HG02798 (cell line): ENCODE measurements at regions not wholly inside any gene's neighbourhood (a gene's known extent, or its start where the extent isn't known, plus 50 kb on each side); places are given as distances from the start of the nearest gene placed in this dataset.
"Not testable (repeated sequence)": the region's sequence is repeated elsewhere in the genome, so short reads cannot be mapped to it uniquely, and the experiment has no call there.

Experiments
- ATAC-seq: cut with Tn5 transposase; IDR thresholded peaks from one replicate; pipeline ENCODE4 v1.9.1; 2021; ENCODE audit warnings: mild to moderate bottlenecking; ENCODE audit not compliant: unreplicated experiment, poor library complexity

GRCh38 chr16:65249768-65250167, 127.9 kb upstream of the CDH11 start:
- ATAC-seq, result no peak

- ATAC-seq, result no peak
Observed at GRCh38 chr16:65244787-65245186, 122.9 kb upstream of the CDH11 start.

GRCh38 chr16:65235339-65236177, 113.7 kb upstream of the CDH11 start:
- ATAC-seq, result no peak

GRCh38 chr16:65234721-65235320, 113.0 kb upstream of the CDH11 start:
- not testable (repeated sequence) for ATAC-seq

DNA sequence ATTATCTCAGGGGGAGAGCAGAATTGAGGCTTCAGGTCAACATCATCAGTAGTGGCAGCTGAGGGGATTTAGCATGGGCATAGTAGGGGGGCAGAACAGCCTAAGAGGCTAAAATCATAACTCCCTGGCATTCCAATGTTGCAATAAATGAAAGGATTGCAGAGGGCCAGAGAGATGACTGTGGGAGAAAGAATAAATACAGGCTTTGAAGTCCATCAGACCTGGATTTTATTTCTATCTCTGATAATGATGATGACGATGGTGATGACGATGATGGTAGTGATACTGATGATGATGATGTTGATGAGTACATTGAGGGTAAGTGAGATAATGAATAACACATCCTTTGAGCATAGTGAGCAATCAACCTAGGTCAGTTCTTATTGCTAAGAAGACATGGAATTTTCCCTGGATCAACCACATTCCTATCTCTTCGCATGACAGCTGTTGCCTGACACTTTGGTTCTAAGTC, 107.4 kb upstream of the CDH11 start:
- ATAC-seq, result no peak

GRCh38 chr16:65227150-65227835, 105.4 kb upstream of the CDH11 start:
- no peak for ATAC-seq

DNA sequence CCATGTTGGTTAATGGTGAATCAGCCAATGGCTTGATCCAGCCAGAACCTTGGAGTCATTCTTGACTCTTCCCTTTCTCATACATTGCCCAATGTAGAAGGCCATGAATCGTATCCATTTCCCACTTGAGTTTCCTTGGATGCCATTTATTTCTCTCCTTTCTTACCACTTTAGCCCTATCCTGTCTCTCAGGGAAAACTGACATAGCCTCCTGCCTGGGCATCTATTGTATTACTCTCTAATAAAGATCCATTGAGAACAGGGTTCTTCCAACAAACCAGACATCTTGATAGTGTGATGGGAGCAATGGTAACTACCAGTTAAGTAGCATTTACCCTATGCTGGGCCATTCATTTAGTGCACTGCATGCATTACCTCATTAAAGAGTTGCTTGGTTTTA, 104.2 kb upstream of the CDH11 start:
- no peak for ATAC-seq

GRCh38 chr16:65225488-65225887, 103.6 kb upstream of the CDH11 start:
- ATAC-seq, result no peak

DNA sequence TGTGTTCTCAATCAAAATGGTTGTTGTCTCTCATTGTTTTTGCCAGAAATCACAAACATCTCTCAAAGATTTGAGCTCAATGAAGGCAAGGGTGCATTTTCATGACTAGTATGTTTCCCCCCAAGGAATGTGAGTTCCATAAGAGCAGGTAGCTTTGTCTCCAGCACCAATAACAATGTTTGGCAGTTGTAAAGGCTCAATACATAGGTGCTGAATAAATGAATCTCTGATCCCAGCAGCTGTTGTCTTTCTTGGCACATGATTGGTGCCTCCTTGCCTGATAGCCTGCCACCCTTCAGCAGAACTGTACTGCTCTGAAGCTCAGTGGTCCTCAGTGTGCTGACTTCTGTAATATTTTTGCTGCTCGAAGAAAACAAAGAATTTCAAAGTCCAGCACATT, 103.1 kb upstream of the CDH11 start:
- ATAC-seq, result no peak

- no peak for ATAC-seq
Observed at GRCh38 chr16:65224471-65224870, 102.6 kb upstream of the CDH11 start.

GRCh38 chr16:65223335-65223734, 101.5 kb upstream of the CDH11 start:
- no peak for ATAC-seq

GRCh38 chr16:65222536-65222935, 100.7 kb upstream of the CDH11 start:
- ATAC-seq, result no peak

DNA sequence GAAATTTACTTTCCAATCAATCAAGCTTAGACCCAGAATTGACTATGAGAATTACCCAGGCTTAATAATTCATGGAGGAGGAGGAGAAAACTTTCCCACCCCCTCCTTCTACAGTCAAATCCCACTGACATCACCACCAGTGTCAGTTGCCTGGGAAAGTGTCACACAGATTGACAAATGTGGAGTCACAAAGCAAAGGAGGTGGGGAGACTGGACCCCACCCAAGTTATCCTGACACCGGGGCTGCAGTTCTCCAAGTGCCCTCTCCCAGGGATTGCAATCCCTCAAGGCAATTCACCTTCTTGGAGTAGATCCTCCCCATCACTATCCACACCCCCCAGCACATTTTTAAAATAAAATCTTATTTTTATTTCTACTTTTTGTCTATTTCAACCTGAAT, 100.2 kb upstream of the CDH11 start:
- ATAC-seq, result no peak

DNA sequence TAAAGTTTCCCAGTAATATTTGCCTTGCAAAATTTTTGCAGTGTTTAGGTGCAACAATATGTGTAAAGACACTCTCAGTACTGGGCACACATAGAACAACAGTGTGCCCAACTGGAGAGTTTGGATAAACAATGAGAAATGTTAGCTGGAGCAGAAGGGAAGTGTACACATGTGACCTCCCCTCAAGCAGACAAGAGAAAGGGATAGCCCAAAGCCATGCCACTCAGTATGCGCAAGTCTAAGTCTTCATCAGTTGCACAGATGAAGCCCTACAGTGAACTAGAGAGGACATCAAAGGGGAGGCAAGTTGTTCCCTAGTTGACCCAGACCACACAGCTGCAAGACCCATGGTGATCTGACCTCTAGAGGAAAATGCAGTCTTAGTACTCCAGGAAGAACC, 97.9 kb upstream of the CDH11 start:
- no peak for ATAC-seq

GRCh38 chr16:65218348-65218747, 96.5 kb upstream of the CDH11 start:
- no peak for ATAC-seq

GRCh38 chr16:65213866-65214595, 92.2 kb upstream of the CDH11 start:
- no peak for ATAC-seq

DNA sequence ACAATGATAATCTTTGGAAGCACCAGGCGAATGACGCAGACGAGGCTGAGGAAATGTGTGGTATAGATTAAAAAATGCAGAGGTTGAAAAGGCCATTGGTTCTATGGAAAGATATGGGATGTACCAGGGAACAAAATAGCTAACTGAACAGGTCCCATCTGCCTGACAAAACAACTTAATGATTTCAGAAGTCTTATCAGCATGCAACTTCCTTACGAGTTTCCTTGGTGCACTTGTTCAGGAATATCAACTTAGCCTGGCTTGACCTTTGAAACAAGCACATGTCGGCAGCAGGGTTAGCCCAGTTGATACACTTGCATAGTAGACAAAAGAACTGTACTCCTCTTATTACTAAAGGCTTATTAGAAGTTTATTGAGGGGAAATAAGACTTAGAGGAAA, 90.9 kb upstream of the CDH11 start:
- ATAC-seq, result no peak

DNA sequence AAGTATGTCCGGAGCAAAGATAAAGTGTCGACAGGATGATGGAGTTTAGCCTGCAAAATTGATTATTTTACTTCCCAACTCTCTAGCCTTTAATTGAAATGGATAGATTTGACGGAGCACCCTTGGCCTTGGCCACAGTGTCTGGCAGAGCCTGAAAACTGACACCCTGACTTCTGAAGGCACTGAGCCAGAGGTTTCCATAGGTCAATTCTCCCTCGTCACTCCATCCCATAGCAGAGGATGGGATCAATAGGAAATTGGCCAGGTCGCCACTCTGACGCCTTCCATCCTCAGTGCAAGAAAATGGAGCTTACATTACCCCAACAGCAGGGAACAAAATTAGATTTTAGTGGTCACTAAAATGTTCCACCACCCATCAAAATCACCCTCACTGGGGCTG, 90.4 kb upstream of the CDH11 start:
- no peak for ATAC-seq

DNA sequence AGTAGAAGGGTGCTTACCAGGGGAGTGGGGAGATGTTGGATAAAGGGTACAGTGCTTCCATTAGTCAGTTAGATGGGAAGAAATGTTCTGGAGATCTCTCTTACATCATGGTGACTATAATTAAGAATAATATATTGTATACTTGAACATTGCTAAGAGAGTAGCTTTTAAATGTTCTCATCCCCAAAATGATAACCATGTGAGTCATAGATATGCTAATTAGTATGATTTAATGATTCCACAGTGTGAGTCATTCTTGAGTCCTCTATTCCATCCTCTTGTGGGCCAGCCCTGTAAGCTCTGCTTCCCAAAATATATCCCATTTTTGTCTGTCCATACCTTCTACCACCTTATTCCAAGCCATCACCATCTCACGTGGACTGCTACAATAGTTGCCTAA, 80.6 kb upstream of the CDH11 start:
- ATAC-seq, result no peak

DNA sequence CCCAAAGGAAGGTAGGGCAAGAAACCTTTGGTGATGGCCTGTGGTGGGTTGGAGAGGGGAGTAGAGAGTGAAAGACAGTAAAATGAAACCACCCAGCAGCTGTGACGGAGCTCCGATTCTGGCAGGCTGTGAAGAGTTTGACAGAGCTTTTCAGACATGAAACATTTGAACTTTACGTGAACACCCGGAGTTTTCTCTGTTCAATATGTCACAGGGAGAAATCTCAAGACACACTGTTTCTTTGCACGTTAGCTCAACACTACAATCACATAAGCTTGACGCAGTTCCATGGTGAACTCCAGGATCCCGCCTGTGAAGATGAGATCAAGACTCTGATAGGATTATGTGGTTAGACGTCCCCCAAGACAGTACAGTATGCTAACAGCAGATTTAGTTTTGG, 79.6 kb upstream of the CDH11 start:
- ATAC-seq, result no peak

DNA sequence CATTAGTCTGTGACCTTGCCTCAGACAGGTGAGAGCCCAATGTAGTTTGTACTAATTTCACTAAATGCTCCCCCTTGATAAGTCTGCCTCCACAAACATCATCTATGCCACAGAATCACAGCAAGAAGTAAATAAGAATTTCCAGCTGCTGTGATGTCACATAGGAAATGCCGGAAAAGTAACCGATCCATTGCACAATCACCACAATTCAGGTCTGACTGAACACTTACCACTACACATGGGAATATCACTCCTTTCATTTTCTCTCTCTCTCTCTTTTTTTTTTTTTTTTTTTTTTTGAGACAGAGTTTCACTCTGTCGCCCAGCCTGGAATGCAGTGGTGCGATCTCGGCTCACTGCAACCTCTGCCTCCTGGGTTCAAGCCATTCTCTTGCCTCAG, 79.0 kb upstream of the CDH11 start:
- ATAC-seq, result no peak
